ENCODE measurements at regions not wholly inside any gene's neighbourhood (a gene's known extent, or its start where the extent isn't known, plus 50 kb on each side); places are given as distances from the start of the nearest gene placed in this dataset.

GRCh38 chr3:536417-536813, 339.9 kb downstream of the CHL1 start:
- TF ChIP-seq, protein P1, sequence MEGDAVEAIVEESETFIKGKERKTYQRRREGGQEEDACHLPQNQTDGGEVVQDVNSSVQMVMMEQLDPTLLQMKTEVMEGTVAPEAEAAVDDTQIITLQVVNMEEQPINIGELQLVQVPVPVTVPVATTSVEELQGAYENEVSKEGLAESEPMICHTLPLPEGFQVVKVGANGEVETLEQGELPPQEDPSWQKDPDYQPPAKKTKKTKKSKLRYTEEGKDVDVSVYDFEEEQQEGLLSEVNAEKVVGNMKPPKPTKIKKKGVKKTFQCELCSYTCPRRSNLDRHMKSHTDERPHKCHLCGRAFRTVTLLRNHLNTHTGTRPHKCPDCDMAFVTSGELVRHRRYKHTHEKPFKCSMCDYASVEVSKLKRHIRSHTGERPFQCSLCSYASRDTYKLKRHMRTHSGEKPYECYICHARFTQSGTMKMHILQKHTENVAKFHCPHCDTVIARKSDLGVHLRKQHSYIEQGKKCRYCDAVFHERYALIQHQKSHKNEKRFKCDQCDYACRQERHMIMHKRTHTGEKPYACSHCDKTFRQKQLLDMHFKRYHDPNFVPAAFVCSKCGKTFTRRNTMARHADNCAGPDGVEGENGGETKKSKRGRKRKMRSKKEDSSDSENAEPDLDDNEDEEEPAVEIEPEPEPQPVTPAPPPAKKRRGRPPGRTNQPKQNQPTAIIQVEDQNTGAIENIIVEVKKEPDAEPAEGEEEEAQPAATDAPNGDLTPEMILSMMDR (IDR thresholded peaks at IDR 0.05) = no peak
- Mint-ChIP-seq H3K4me1 (no peaks in the 10 kb centered on the region), H3K4me3 (peak overlapping the region; percentile 62), H3K27ac (no peak overlapping the region), H3K9me3 (peaks cover 10% of the 10 kb centered on the region), H3K36me3 (ENCODE audit: low read depth) (no peaks in the 10 kb centered on the region), H3K27me3 (no peaks in the 10 kb centered on the region)
- intact Hi-C loops (cut with micrococcal nuclease) = no loop called here
- no peak for ATAC-seq (ENCODE audit: low read depth)
- CTCF ChIA-PET = no interaction called here
- POLR2A ChIA-PET = no interaction called here
- DNase-seq = no peak

- Mint-ChIP-seq H3K27ac (no peak overlapping the region), H3K27me3 (no peaks in the 10 kb centered on the region), H3K4me1 (no peaks in the 10 kb centered on the region), H3K4me3 (no peak overlapping the region), H3K36me3 (ENCODE audit: low read depth) (no peaks in the 10 kb centered on the region), H3K9me3 (no peaks in the 10 kb centered on the region)
- ChIA-PET POLR2A (no interaction called here), CTCF (no interaction called here)
- intact Hi-C loops (cut with micrococcal nuclease) = no loop called here
- TF ChIP-seq, protein P1 (IDR thresholded peaks at IDR 0.05) = no peak
- ATAC-seq (ENCODE audit: low read depth) (no peak), DNase-seq (no peak)
Observed at GRCh38 chr3:541062-541801, 344.7 kb downstream of the CHL1 start.

DNA sequence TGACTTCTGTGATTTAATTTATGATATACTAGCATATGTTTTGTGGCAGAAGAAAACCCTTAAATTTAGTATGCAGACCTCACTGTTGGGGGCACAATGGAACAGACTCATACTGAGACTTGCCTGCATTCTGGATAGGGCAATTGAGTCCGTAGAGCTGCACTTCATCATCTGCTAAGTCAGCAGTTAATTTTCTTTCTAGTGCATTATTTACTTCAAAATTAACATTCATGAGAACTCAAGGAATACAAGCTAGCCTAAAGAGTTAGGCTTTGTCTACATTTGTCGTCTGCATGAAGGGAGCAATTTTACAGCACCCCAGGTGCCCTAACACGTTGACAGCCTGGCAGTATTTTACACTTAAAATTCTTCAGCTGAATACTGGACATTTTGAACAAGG, 345.5 kb downstream of the CHL1 start:
- TF ChIP-seq, protein P1 (IDR thresholded peaks at IDR 0.05) = no peak
- H3K27ac Mint-ChIP-seq = no peak overlapping the region
- ChIA-PET CTCF (no interaction called here), POLR2A (no interaction called here)
- intact Hi-C loops (cut with micrococcal nuclease) = no loop called here
- no peaks in the 10 kb centered on the region for H3K27me3 Mint-ChIP-seq
- ATAC-seq (ENCODE audit: low read depth) = no peak
- H3K36me3 Mint-ChIP-seq (ENCODE audit: low read depth) = no peaks in the 10 kb centered on the region
- no peaks in the 10 kb centered on the region for H3K9me3 Mint-ChIP-seq
- no peak overlapping the region for H3K4me3 Mint-ChIP-seq
- no peaks in the 10 kb centered on the region for H3K4me1 Mint-ChIP-seq
- no peak for DNase-seq

DNA sequence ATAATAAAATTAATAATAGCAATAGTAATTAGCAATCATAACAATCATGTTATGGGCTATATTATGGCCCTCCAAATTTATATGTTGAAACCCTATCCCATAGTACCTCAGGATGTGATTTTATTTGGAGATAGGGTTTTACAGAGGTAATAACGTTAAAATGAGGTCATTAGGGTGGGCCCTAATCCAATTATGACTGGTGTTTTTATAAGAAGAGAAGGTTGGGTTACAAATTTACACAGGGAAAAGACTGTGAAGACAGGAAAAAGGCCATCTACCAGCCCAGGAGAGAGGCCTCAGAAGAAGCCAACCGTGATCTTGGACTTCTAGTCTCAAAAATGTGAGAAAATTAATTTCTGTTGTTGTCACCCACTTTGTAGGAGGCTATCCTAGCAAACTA, 353.1 kb downstream of the CHL1 start:
- H3K4me1 Mint-ChIP-seq = no peaks in the 10 kb centered on the region
- DNase-seq = no peak
- H3K27me3 Mint-ChIP-seq = no peaks in the 10 kb centered on the region
- no peaks in the 10 kb centered on the region for H3K9me3 Mint-ChIP-seq
- no peak overlapping the region for H3K4me3 Mint-ChIP-seq
- intact Hi-C loops (cut with micrococcal nuclease) = no loop called here
- no peak overlapping the region for H3K27ac Mint-ChIP-seq
- no peaks in the 10 kb centered on the region for H3K36me3 Mint-ChIP-seq (ENCODE audit: low read depth)
- ChIA-PET CTCF (no interaction called here), POLR2A (no interaction called here)
- no peak for ATAC-seq (ENCODE audit: low read depth)
- TF ChIP-seq, protein P1 (IDR thresholded peaks at IDR 0.05) = no peak

- ATAC-seq (ENCODE audit: low read depth) = no peak
- ChIA-PET CTCF (no interaction called here), POLR2A (no interaction called here)
- TF ChIP-seq, protein P1 (IDR thresholded peaks at IDR 0.05) = no peak
- no peak overlapping the region for H3K27ac Mint-ChIP-seq
- H3K36me3 Mint-ChIP-seq (ENCODE audit: low read depth) = no peaks in the 10 kb centered on the region
- no peaks in the 10 kb centered on the region for H3K9me3 Mint-ChIP-seq
- no peak overlapping the region for H3K4me3 Mint-ChIP-seq
- no peaks in the 10 kb centered on the region for H3K4me1 Mint-ChIP-seq
- H3K27me3 Mint-ChIP-seq = no peaks in the 10 kb centered on the region
- intact Hi-C loops (cut with micrococcal nuclease) = no loop called here
- no peak for DNase-seq
Observed at GRCh38 chr3:550471-550870, 353.9 kb downstream of the CHL1 start.

All from activated B cell treated with CpG ODN at 0.5 μM for 24 hours (primary cell).